Endothelial cell of umbilical vein (primary cell): ENCODE measurements at regions not wholly inside any gene's neighbourhood (a gene's known extent, or its start where the extent isn't known, plus 50 kb on each side); places are given as distances from the start of the nearest gene placed in this dataset.

ENCODE experiments used
- BruUV-seq: library from RNA; stranded (reverse); fragments of 400-500 nt; replicated peaks from 2 replicates; lab custom pipeline; 2021; lab: Mats Ljungman, UMichigan
- CTCF ChIA-PET: fragments of 300-600, 350-600 bp; sonication (Branson Sonifier 250); formaldehyde crosslinking; loops from one replicate; lab custom pipeline; 2021; ENCODE audit warnings: antibody characterized with exemption, inconsistent platforms; lab: Charles Lee
- POLR2A ChIA-PET: fragments of 300-600, 350-600 bp; sonication (Branson Sonifier 250); formaldehyde crosslinking; loops from one replicate; lab custom pipeline; 2021; ENCODE audit warnings: antibody characterized with exemption, inconsistent platforms; lab: Charles Lee
- DNase-seq: peaks from one replicate; pipeline ENCODE4 v3.0.0-alpha.2; 2011; ENCODE audit warnings: low read depth, low spot score
- FAIRE-seq: peaks from 2 replicates; lab custom pipeline; 2011; peaks lifted over from hg19 to GRCh38; lab: Jason Lieb, UNC
- H2AFZ ChIP-seq: 2 replicates; pipeline ENCODE4 v1.6.0; 2012; ENCODE audit warnings: low read depth, low read length, control low read depth, inconsistent platforms
- H3K27ac ChIP-seq: 2 replicates; pipeline ENCODE4 v1.5.1; 2011; ENCODE audit warnings: low read depth, mild to moderate bottlenecking, control low read depth, low read length, moderate library complexity; ENCODE audit not compliant: insufficient read depth
- H3K27me3 ChIP-seq, 2 experiments: 2 replicates each; pipeline versions ENCODE4 v1.6.0 to v1.6.1; 2011; ENCODE audit warnings: low read length in 2 of 2, mixed read lengths in 1 of 2; ENCODE audit not compliant: control insufficient read depth in 2 of 2, insufficient read depth in 2 of 2
- H3K36me3 ChIP-seq, 2 experiments: 2 replicates in 1 of 2; 3 replicates in 1 of 2; pipeline ENCODE4 v1.5.1; 2011; ENCODE audit warnings: low read length in 2 of 2, mild to moderate bottlenecking in 1 of 2, moderate library complexity in 1 of 2; ENCODE audit not compliant: control insufficient read depth in 2 of 2, insufficient read depth in 2 of 2; ENCODE audit errors: extremely low read depth in 1 of 2
- H3K4me1 ChIP-seq: 3 replicates; pipeline ENCODE4 v1.5.1; 2011; ENCODE audit warnings: mild to moderate bottlenecking, low read length; ENCODE audit not compliant: control insufficient read depth, insufficient read depth; ENCODE audit errors: extremely low read depth
- H3K4me2 ChIP-seq: 2 replicates; pipeline ENCODE4 v1.6.1; 2011; ENCODE audit warnings: low read length, control low read depth, mixed read lengths; ENCODE audit not compliant: insufficient read depth
- H3K4me3 ChIP-seq, 3 experiments: fragments of 200-600 bp in 1 of 3; sonication (generic), shearing (Covaris generic) in 1 of 3; replicated peaks in 1 of 3; 2 replicates each; pipeline ENCODE4 v1.5.1; 2011 to 2016; ENCODE audit warnings: control low read depth in 3 of 3, low read length in 3 of 3, mild to moderate bottlenecking in 2 of 3, inconsistent platforms in 1 of 3, low read depth in 1 of 3, moderate library complexity in 1 of 3; ENCODE audit not compliant: insufficient read depth in 1 of 3
- H3K79me2 ChIP-seq: 2 replicates; pipeline ENCODE4 v1.6.0; 2012; ENCODE audit warnings: low read length, inconsistent platforms; ENCODE audit not compliant: control insufficient read depth, insufficient read depth
- H3K9ac ChIP-seq: replicated peaks from 2 replicates; pipeline ENCODE3; 2011; ENCODE audit warnings: low read length, control low read depth; ENCODE audit not compliant: insufficient read depth; ENCODE audit errors: extremely low read depth
- H3K9me1 ChIP-seq: replicated peaks from 3 replicates; pipeline ENCODE4 v1.6.0; 2011; ENCODE audit warnings: mild to moderate bottlenecking, low read length; ENCODE audit not compliant: control insufficient read depth, insufficient read depth; ENCODE audit errors: extremely low read depth
- H3K9me3 ChIP-seq: replicated peaks from 2 replicates; pipeline ENCODE4 v1.5.1; 2012; ENCODE audit warnings: low read length, inconsistent platforms; ENCODE audit not compliant: control insufficient read depth, insufficient read depth
- H4K20me1 ChIP-seq: replicated peaks from 2 replicates; pipeline ENCODE3; 2011; ENCODE audit warnings: mild to moderate bottlenecking, low read length; ENCODE audit not compliant: control insufficient read depth, insufficient read depth; ENCODE audit errors: extremely low read depth
- EZH2 ChIP-seq: IDR thresholded peaks from 2 replicates; pipeline ENCODE4 v1.6.1; 2012; ENCODE audit warnings: borderline replicate concordance, low read depth, mild to moderate bottlenecking, moderate library complexity, low read length, inconsistent platforms; ENCODE audit not compliant: severe bottlenecking
- MYC ChIP-seq: IDR thresholded peaks from one replicate; pipeline ENCODE4 v1.6.1; 2011; ENCODE audit warnings: mild to moderate bottlenecking, low read depth, low read length
- dilution Hi-C: fragments of 300-500 bp; cut with MboI; formaldehyde crosslinking; loops from one replicate; pipeline ENCODE4 v1.15.0; 2019; ENCODE audit warnings: low sequenced_read_pairs; ENCODE audit not compliant: extremely low pct_ligation_motif_present
- intact Hi-C: fragments of 100-400 bp; cut with micrococcal nuclease; formaldehyde crosslinking; loops from one replicate; pipeline ENCODE4 v1.10.0; 2022

DNA sequence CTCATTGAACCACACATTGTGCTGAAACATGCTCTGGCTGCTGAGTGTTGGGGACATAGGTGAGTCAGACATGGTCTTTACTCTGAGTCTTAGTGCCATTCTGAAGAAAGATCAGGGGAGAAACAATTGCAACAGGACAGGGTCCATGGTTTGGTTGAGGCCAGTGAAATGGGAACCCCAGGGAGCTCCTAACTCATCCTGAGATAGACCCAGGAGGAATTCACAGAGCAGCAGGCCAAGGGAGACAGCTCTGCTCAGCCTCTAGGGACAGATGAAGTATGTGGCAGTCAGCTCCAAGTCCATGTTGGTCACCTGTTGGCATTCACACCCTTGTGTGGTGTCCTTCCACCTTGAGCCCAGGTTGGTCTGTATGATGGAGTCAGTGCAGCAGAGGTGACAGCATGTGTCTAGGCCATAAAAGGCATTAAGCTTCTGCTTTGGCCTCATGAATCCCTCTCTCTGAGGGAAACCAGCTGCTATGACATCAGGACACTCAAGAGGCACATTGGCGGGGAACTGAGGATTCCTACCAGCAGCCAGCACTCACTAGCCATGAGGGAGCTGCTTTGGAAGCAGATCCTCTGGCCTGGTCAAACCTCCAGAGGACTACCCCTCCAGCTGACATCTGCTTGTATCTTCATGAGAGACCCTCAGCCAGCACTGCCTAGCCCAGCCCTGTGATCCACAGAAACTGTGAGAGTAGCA lies 50.3 kb upstream of the MYEOV start:
- Histone ChIP-seq H4K20me1 (no peaks in the 10 kb centered on the region), H3K9me1 (no peaks in the 10 kb centered on the region), H3K36me3 (no peaks in the 10 kb centered on the region), H3K27ac (no peak overlapping the region), H3K4me2 (no peak overlapping the region), H3K27me3 (peaks cover 7 to 8% of the 10 kb centered on the region in 2 experiments), H3K4me3 (no peak overlapping the region), H3K9ac (no peak overlapping the region), H3K4me1 (no peaks in the 10 kb centered on the region), H2AFZ (no peak overlapping the region), H3K9me3 (no peaks in the 10 kb centered on the region), H3K79me2 (no peaks in the 10 kb centered on the region)
- TF ChIP-seq EZH2: no peak
- no peak for TF ChIP-seq MYC
- no peak for FAIRE-seq
- BruUV-seq: no TSS peak
- CTCF ChIA-PET: interaction anchor here (0.6 to 1.0 kb wide), 2 partner anchors 112 to 938 kb away, joined by 3 read pairs; no protein-coding TSS in a partner anchor
- POLR2A ChIA-PET: no interaction called here
- DNase-seq: no peak
- intact Hi-C loops (no loop called here), dilution Hi-C loops (no loop called here)
